ENCODE measurements at regions not wholly inside any gene's neighbourhood (a gene's known extent, or its start where the extent isn't known, plus 50 kb on each side); places are given as distances from the start of the nearest gene placed in this dataset.

GRCh38 chr5:119913425-119913824 is 284.1 kb downstream of the FAM170A start:
- no peaks in the 10 kb centered on the region for H3K36me3 ChIP-seq (replicated peaks in 1 of 2; ENCODE audit: control insufficient read depth in 1 of 2, insufficient read depth in 2 of 2, low read length in 2 of 2)
- no peak overlapping the region for H3K27ac Mint-ChIP-seq
- no peaks in the 10 kb centered on the region for H3K9me3 ChIP-seq (replicated peaks in 1 of 2; ENCODE audit: control insufficient read depth in 1 of 2, insufficient read depth in 1 of 2, low read length in 2 of 2)
- no peaks in the 10 kb centered on the region for H3K27me3 ChIP-seq (ENCODE audit: control insufficient read depth in 2 of 2, insufficient read depth in 2 of 2, low read length in 2 of 2)
- H3K9ac ChIP-seq (ENCODE audit: insufficient read depth, low read length, poor library complexity, severe bottlenecking) = no peak overlapping the region
- no peak for DNase-seq
- H3K4me2 ChIP-seq (replicated peaks; ENCODE audit: extremely low read depth, low read length, poor library complexity, severe bottlenecking) = no peak overlapping the region
- no peaks in the 10 kb centered on the region for H3K79me2 ChIP-seq (ENCODE audit: insufficient read depth, low read length)
- H4K20me1 ChIP-seq (ENCODE audit: insufficient read depth, low read length) = no peaks in the 10 kb centered on the region
- H3K4me1 ChIP-seq (ENCODE audit: control insufficient read depth in 1 of 2, insufficient read depth in 2 of 2, low read length in 2 of 2) = no peaks in the 10 kb centered on the region
- intact Hi-C loops (cut with micrococcal nuclease) = no loop called here
- TF ChIP-seq, protein P1, sequence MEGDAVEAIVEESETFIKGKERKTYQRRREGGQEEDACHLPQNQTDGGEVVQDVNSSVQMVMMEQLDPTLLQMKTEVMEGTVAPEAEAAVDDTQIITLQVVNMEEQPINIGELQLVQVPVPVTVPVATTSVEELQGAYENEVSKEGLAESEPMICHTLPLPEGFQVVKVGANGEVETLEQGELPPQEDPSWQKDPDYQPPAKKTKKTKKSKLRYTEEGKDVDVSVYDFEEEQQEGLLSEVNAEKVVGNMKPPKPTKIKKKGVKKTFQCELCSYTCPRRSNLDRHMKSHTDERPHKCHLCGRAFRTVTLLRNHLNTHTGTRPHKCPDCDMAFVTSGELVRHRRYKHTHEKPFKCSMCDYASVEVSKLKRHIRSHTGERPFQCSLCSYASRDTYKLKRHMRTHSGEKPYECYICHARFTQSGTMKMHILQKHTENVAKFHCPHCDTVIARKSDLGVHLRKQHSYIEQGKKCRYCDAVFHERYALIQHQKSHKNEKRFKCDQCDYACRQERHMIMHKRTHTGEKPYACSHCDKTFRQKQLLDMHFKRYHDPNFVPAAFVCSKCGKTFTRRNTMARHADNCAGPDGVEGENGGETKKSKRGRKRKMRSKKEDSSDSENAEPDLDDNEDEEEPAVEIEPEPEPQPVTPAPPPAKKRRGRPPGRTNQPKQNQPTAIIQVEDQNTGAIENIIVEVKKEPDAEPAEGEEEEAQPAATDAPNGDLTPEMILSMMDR (IDR thresholded peaks at IDR 0.05) = no peak
- H2AFZ ChIP-seq (ENCODE audit: insufficient read depth, low read depth, low read length, poor library complexity, severe bottlenecking) = no peak overlapping the region
- H3K9me3 Mint-ChIP-seq = peaks cover 0 to 9% (median 4%) of the 10 kb centered on the region in 7 donors
- H3K27me3 Mint-ChIP-seq (ENCODE audit: low read depth in 3 of 3) = no peaks in the 10 kb centered on the region
- no peak overlapping the region for H3K4me3 ChIP-seq (replicated peaks in 1 of 3; ENCODE audit: low read depth in 2 of 3, low read length in 3 of 3)
- no peaks in the 10 kb centered on the region for H3K36me3 Mint-ChIP-seq
- H3K4me1 Mint-ChIP-seq = no peaks in the 10 kb centered on the region
- no peak overlapping the region for H3K4me3 Mint-ChIP-seq
- WGBS (ENCODE audit: insufficient coverage) = 58% methylated on average over 2 of the region's 3 CpGs
- H3K27ac ChIP-seq (ENCODE audit: low read depth in 1 of 2, low read length in 2 of 2) = no peak overlapping the region

DNA sequence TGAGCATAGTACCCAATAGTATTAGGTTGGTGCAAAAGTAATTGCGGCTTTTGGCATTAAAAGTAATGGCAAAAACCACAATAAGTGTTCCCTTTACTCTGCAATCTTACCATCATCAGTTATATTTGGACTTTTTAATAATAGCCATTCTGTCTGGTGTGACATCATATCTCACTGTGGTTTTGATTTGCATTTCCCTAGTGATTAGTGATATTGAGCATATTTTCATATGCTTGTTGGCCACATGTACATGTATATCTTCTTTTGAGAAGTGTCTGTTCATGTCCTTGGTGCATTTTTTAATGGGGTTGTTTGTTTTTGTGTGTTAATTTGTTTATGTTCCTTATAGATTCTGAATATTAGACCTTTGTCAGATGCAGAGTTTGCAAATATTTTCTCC is 289.9 kb downstream of the FAM170A start:
- H3K9me3 ChIP-seq (replicated peaks in 1 of 2; ENCODE audit: control insufficient read depth in 1 of 2, insufficient read depth in 1 of 2, low read length in 2 of 2) = no peaks in the 10 kb centered on the region
- no peaks in the 10 kb centered on the region for H3K36me3 ChIP-seq (replicated peaks in 1 of 2; ENCODE audit: control insufficient read depth in 1 of 2, insufficient read depth in 2 of 2, low read length in 2 of 2)
- TF ChIP-seq, protein P1 (IDR thresholded peaks at IDR 0.05) = no peak
- H4K20me1 ChIP-seq (ENCODE audit: insufficient read depth, low read length) = no peaks in the 10 kb centered on the region
- H3K27me3 ChIP-seq (ENCODE audit: control insufficient read depth in 2 of 2, insufficient read depth in 2 of 2, low read length in 2 of 2) = no peaks in the 10 kb centered on the region
- no peak overlapping the region for H3K9ac ChIP-seq (ENCODE audit: insufficient read depth, low read length, poor library complexity, severe bottlenecking)
- H3K27ac Mint-ChIP-seq = no peak overlapping the region
- DNase-seq = no peak
- H2AFZ ChIP-seq (ENCODE audit: insufficient read depth, low read depth, low read length, poor library complexity, severe bottlenecking) = no peak overlapping the region
- no CpG with 5 or more reads among the region's 1 CpG for WGBS (ENCODE audit: insufficient coverage)
- no peaks in the 10 kb centered on the region for H3K4me1 ChIP-seq (ENCODE audit: control insufficient read depth in 1 of 2, insufficient read depth in 2 of 2, low read length in 2 of 2)
- H3K4me3 ChIP-seq (replicated peaks in 1 of 3; ENCODE audit: low read depth in 2 of 3, low read length in 3 of 3) = no peak overlapping the region
- H3K27ac ChIP-seq (ENCODE audit: low read depth in 1 of 2, low read length in 2 of 2) = no peak overlapping the region
- H3K79me2 ChIP-seq (ENCODE audit: insufficient read depth, low read length) = no peaks in the 10 kb centered on the region
- H3K36me3 Mint-ChIP-seq = no peaks in the 10 kb centered on the region
- no peak overlapping the region for H3K4me3 Mint-ChIP-seq
- no peaks in the 10 kb centered on the region for H3K4me1 Mint-ChIP-seq
- no peak overlapping the region for H3K4me2 ChIP-seq (replicated peaks; ENCODE audit: extremely low read depth, low read length, poor library complexity, severe bottlenecking)
- H3K9me3 Mint-ChIP-seq = peaks cover 0 to 3% (median 0%) of the 10 kb centered on the region in 7 donors
- H3K27me3 Mint-ChIP-seq (ENCODE audit: low read depth in 3 of 3) = no peaks in the 10 kb centered on the region
- intact Hi-C loops (cut with micrococcal nuclease) = no loop called here
